Ovary (tissue), 3 donors: ENCODE measurements at regions not wholly inside any gene's neighbourhood (a gene's known extent, or its start where the extent isn't known, plus 50 kb on each side); places are given as distances from the start of the nearest gene placed in this dataset.

Experiments used
- CTCF ChIP-seq, 3 donors: fragments of 450-650 bp in 2 of 3; fragments of 200-600 bp in 1 of 3; IDR thresholded peaks; one replicate each; pipeline versions ENCODE4 v1.5.1 to v1.8.0; 2016 to 2022; ENCODE audit warnings: antibody characterized with exemption in 3 of 3, mild to moderate bottlenecking in 1 of 3
- EP300 ChIP-seq: sonication (generic); formaldehyde crosslinking; IDR thresholded peaks from one replicate; pipeline ENCODE4 v1.6.1; 2017; ENCODE audit warnings: antibody characterized with exemption
- POLR2A ChIP-seq: fragments of 450-650 bp; IDR thresholded peaks from one replicate; pipeline ENCODE4 v1.6.1; 2017; ENCODE audit warnings: antibody characterized with exemption, mild to moderate bottlenecking, moderate library complexity
- donor health status: DM: no; HTN: no; CAD: no.

- TF ChIP-seq POLR2A (no peak), CTCF (IDR thresholded peaks at IDR 0.05) (no peak), EP300 (no peak)
These were observed 136.0 kb upstream of the UBE2E2 start for GRCh38 chr3:23067116-23067515.
